Activated gamma-delta T cell treated with Interleukin-2 at 50 U/mL for 16 hours (primary cell): ENCODE measurements at regions not wholly inside any gene's neighbourhood (a gene's known extent, or its start where the extent isn't known, plus 50 kb on each side); places are given as distances from the start of the nearest gene placed in this dataset.
"Not testable (repeated sequence)": the region's sequence is repeated elsewhere in the genome, so short reads cannot be mapped to it uniquely, and the experiment has no call there.

Experiments
- DNase-seq: peaks from one replicate; pipeline ENCODE4 v3.0.0-alpha.2; 2020

- DNase-seq = not testable (repeated sequence)
These were observed 894.2 kb downstream of the EFNA5 start for GRCh38 chr5:106776515-106776914.

- DNase-seq = no peak
These were observed 902.3 kb downstream of the EFNA5 start for GRCh38 chr5:106768392-106768791.

GRCh38 chr5:106766916-106767315 is 903.8 kb downstream of the EFNA5 start:
- DNase-seq = no peak

- DNase-seq = no peak
These were observed 911.2 kb downstream of the EFNA5 start for GRCh38 chr5:106759581-106759980.

- no peak for DNase-seq
These were observed 911.6 kb downstream of the EFNA5 start for GRCh38 chr5:106759152-106759551.

DNA sequence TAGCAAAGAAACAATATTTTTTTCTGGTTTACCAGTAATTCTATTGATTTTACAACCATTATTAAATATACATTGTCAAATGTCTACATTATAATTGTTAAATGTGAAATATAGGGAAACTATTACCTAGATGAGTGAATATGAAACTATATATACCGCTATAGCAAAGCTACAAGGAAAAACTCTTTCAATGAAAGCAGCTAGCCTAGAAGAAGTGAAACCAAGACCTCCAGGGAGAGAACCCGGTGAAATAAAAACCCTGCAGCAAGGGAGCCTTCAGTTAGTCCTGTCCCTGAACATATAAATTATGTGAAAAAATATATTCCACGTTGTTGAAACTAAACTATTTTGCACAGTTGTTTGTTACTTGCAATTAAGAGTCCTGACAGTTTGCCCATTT is 913.1 kb downstream of the EFNA5 start:
- no peak for DNase-seq

DNA sequence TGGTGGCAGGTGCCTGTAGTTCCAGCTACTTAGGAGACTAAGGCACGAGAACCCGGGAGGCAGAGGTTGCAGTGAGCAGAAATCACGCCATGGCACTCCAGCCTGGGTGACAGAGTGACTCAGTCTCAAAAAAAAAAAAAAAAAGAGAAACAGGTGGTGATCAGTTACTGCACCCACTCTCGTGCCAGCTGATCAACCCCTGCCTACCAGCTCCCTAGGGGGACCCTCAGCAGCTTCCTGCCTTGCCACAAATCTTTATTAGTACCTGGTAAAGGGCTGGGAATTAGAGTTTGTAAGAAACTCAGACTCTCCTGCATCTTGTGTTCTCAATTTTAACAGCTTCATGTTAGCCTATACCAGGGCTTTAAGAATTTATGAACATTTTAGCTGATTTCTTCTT is 914.9 kb downstream of the EFNA5 start:
- DNase-seq = no peak

- no peak for DNase-seq
These were observed 915.7 kb downstream of the EFNA5 start for GRCh38 chr5:106755066-106755465.

GRCh38 chr5:106749826-106750225 is 920.9 kb downstream of the EFNA5 start:
- DNase-seq = no peak

DNA sequence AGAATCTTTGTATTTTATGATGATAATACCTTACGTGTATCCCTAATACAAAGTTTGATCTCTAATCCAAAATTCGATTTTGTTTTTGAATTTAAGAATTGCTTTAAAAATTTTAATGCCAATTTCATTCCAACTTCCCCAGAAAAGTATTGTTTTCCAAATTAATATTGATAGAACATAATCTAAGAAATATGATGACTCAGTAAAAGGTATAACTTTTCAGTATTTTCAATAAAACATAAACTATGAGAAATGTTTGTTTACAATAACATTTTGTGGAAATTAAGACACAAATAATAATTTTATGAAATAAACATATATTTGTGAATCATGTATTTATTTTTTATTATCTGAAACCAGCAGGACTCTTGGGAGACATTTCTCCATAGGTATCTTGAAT is 931.6 kb downstream of the EFNA5 start:
- no peak for DNase-seq

DNA sequence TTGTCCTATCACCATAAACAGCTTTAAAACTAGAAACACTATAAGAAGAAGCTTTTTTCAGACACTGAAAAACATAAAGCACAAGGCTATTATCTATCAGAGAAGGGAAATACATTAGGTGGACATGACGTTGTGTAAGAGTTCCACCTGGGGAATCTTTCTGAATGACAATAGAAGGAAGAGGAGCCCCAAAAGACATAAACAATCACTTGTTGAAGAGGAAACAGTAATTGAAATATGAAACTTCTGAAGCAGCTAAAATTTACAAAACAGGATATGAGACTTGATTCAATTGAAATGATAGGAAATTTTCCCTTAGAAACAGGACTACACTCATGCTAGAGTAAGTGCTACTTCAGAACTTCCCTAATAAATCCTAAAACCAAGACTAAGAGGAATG is 933.6 kb downstream of the EFNA5 start:
- no peak for DNase-seq

DNA sequence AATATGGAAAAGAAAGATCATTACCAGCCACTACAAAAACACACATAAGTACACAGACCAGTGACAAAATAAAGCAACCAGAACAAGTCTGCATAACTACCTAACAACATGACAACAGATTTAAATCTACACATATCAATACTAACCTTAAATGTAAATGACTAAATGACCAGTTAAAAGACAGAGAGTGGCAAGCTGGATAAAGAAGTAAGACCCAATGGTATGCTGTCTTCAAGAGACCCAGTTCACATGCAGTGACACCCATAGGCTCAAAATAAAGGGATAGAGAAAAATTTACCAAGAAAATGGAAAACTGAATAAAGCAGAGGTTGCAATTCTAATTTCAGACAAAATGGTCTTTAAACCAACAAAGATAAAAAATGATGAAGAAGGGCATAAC is 938.1 kb downstream of the EFNA5 start:
- DNase-seq = no peak

DNA sequence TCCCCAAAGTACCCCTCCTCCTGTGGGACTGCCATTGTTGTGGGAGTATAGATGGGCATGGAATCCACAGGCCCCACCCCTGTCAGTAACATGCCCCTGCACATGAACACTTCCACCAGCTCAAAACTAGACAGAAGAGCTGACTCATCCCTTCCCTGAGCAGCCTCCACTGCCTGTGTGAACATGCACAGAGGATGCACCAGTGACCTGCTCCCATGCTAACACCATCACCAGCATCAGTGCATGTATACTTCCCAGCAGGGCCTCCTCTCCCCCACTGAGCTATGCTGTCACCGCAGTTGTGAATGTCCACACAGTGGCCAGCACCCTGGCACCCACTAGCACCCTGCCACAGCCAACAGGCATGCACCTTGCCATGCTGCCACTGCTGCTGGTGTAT is 939.8 kb downstream of the EFNA5 start:
- DNase-seq = no peak

- DNase-seq = no peak
These were observed 940.2 kb downstream of the EFNA5 start for GRCh38 chr5:106730506-106730905.

DNA sequence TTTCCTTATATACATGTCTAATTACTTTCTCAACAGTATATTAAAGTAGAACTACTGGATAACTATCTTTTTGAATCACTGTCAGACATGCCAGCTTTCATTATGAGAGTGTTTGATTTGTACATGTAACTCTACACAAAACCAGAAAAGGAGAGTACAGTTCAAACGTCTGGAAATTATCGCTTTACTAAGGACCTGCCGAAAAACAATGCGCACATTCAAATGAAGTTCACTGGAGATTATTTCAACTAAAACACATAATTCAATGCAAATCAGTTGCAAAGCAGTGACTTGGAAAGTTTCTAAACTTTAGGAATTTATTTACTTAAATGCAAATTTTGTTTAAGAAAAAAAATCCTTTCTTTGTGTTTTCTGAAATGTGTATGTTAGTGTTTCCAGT is 942.5 kb downstream of the EFNA5 start:
- DNase-seq = no peak

- no peak for DNase-seq
These were observed 943.7 kb downstream of the EFNA5 start for GRCh38 chr5:106727071-106727470.

- DNase-seq = no peak
These were observed 950.4 kb downstream of the EFNA5 start for GRCh38 chr5:106720367-106720766.

DNA sequence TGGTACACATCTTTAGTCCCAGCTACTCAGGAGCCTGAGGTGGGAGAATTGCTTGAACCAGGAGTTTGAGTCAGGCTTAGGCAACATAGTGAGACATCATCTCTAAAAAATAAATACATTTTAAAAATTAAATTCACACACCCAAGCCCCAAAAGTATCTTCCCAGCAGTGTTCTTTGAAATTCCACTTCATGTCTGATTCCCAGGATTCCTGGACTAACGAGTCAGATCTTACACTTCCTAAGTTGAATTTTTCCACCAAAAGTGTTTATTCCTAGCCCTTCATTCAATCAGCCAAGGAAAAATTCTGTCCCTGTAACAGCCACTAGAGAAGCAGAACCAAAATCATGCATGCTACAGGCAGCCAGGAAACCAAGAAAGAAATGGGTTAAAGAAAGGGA is 970.9 kb downstream of the EFNA5 start:
- no peak for DNase-seq

GRCh38 chr5:106699198-106699597 is 971.5 kb downstream of the EFNA5 start:
- DNase-seq = no peak

GRCh38 chr5:106698169-106698568 is 972.6 kb downstream of the EFNA5 start:
- DNase-seq = no peak

DNA sequence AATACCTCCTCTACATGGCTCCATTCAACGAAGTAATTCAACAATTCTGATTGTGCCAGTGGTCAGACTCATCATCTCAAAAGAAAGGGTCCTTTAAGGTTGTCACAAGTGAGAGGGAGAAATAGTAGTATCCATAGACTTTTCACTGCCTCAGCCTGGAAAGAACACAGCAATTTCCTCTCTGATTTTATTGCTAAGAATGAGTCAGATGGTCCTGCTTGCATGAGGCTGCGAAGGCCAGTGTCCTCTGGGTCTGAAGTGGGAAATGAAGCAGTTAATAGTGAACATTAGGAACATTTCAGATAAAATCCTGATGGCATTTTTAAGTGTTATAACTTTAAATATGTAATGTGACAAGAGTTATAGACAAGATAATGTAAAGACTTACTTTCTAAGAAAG is 979.0 kb downstream of the EFNA5 start:
- DNase-seq = no peak

DNA sequence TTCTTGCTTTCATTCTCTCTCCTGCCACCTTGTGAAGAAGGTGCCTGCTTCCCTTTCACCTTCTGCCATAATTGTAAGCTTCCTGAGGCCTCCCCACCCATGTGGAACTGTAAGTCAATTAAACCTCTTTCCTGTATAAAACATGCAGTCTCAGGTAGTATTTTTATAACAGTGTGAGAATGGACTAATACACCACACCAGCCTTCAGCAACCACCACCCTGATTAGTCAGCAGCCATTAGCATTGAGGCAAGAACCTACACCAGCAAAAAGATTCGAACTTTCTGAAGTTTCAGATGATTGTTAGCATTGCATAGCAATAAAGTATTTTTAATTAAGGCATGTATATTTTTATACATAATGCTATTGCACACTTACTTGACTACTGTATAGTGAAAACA is 980.2 kb downstream of the EFNA5 start:
- DNase-seq = no peak

- DNase-seq = no peak
These were observed 990.4 kb downstream of the EFNA5 start for GRCh38 chr5:106680330-106680729.

- no peak for DNase-seq
These were observed 993.7 kb downstream of the EFNA5 start for GRCh38 chr5:106677057-106677456.

- no peak for DNase-seq
These were observed 995.0 kb downstream of the EFNA5 start for GRCh38 chr5:106675687-106676086.

DNA sequence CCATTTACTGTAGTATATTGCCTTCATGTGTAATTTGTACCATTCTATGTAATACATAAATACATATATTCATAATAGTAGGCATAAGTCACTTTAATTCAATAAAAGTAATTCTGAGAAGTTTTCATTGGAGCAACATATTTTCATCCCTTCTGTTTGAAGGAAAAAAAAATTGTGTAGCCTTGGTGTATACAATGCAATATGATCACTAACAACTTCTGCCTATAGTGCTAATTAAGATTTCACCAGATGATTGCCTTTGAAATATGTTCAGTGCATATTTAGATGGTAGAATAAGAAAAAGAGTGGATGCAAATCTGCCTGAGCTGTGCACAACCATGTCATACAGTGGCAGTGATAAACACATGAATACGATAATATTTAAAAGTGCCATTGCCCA is 996.8 kb downstream of the EFNA5 start:
- DNase-seq = no peak
